ENCODE measurements at regions not wholly inside any gene's neighbourhood (a gene's known extent, or its start where the extent isn't known, plus 50 kb on each side); places are given as distances from the start of the nearest gene placed in this dataset.

DNA sequence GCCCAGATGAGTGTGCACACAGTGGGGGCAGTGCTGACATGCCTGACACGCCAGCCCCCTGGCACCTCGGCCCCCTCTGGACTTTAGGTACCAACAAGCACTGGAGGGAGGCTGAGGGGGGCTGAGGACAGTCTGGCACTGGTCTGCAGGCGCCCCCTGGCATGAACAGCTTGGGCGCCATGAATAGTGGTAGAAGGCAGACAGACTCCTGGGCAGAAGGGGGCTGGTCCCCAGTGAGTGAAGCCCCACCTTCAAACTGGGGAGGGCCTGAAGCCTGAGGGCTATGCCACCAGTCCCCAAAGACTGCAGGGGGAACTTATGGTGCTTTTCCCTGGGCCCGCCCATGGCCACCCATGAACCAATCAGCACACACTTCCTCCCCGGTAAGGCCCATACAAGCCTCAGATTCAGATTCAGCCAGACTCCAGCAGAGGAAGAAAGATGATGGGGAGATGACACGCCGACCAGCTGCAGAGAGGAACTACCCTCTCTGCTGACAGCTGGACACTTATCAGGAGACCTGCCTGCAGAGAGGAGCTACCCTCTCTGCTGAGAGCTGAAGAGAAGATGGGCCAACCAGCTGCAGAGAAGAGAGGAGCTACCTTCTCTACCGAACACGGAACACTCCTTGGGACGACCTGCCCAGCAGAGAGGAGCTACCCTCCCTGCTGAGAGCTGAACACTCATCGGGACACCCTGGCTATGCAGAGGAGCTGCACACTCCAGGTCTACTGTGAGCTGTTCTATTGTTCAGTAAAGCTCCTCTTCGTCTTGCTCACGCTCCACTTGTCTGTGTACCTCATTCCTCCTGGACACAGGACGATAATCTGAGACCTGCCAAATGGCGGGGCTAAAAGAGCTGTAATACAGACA lies 324.5 kb downstream of the PCNX1 start:
- no peak overlapping the region for H3K27ac ChIP-seq
- no peak for TF ChIP-seq CTCF (conservative IDR thresholded peaks at IDR 0.05)

- no peak overlapping the region for H3K27ac ChIP-seq
- no peak for TF ChIP-seq CTCF (conservative IDR thresholded peaks at IDR 0.05)
Measured at GRCh38 chr14:71232506-71232905, 325.2 kb downstream of the PCNX1 start.

DNA sequence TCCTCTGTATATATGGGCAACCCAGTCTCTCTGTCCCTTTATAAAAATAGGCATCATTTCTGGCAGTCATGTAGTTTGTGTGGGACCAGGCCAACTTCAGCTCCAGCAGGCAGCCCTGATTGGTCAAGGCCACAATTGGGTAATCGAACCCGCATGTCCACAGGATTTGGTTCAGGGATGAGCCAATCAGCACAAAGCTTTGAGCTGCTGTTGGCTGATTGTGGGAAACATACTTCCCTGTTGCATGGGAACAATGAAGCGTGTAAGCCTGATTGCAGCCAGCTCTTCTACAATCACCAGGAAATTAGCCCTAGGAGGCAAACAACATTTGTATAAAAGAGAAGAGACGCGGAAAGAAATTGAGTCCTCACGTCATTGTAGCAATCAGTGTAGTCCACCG lies 328.6 kb downstream of the PCNX1 start:
- no peak for TF ChIP-seq CTCF (conservative IDR thresholded peaks at IDR 0.05)
- peak overlapping the region; percentile 95 for H3K27ac ChIP-seq

GRCh38 chr14:71236487-71236886 lies 329.2 kb downstream of the PCNX1 start:
- TF ChIP-seq CTCF (conservative IDR thresholded peaks at IDR 0.05): peak; percentile 27; the same call in 1 of the 2 replicates

DNA sequence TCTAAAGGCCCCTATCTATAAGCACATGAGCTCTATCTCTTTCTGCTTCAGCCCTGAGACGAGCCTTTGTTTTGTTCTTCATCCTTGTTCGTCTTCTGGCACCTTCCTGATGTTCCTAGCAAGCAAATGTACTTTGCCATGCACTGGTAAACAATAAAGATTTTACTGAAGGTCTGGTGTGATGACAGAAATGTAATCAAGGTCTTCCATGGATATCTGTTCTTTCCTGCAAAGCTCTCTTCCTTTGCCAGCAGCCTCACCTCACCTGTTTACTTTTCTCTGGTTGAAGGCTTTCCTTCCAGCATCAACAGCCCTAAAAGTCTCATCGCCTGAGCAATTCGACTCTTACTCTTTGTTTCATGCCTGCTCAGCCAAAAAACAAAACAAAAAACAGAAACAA lies 330.3 kb downstream of the PCNX1 start:
- peak overlapping the region; percentile 95 for H3K27ac ChIP-seq
- TF ChIP-seq CTCF (conservative IDR thresholded peaks at IDR 0.05): no peak

More at GRCh38 chr14:71236487-71236886, 329.2 kb downstream of the PCNX1 start:
- peak overlapping the region; percentile 95 for H3K27ac ChIP-seq

GRCh38 chr14:71238835-71239234 lies 331.6 kb downstream of the PCNX1 start:
- TF ChIP-seq CTCF (conservative IDR thresholded peaks at IDR 0.05): no peak
- H3K27ac ChIP-seq: peak overlapping the region; percentile 95; the same call in 1 of the 2 replicates

- no peak overlapping the region for H3K27ac ChIP-seq
- TF ChIP-seq CTCF (conservative IDR thresholded peaks at IDR 0.05): no peak
Measured at GRCh38 chr14:71240171-71240570, 332.9 kb downstream of the PCNX1 start.
